ENCODE measurements at regions not wholly inside any gene's neighbourhood (a gene's known extent, or its start where the extent isn't known, plus 50 kb on each side); places are given as distances from the start of the nearest gene placed in this dataset.

- no peak overlapping the region for H3K27ac ChIP-seq (ENCODE audit: low read depth, low read length)
- H2AFZ ChIP-seq (ENCODE audit: low read depth, low read length, poor library complexity, severe bottlenecking): no peak overlapping the region
- H3K4me2 ChIP-seq (ENCODE audit: low read length): no peak overlapping the region
- no peaks in the 10 kb centered on the region for H4K20me1 ChIP-seq (ENCODE audit: insufficient read depth)
- no peak for TF ChIP-seq SRF (IDR thresholded peaks at IDR 0.05; ENCODE audit: low read depth)
- TF ChIP-seq ELF1 (IDR thresholded peaks at IDR 0.05; ENCODE audit: borderline replicate concordance, low read depth): no peak
- TF ChIP-seq ZNF274 (IDR thresholded peaks at IDR 0.05; ENCODE audit: low read depth, low read length): no peak
- no peak for TF ChIP-seq SIN3A (IDR thresholded peaks at IDR 0.05; ENCODE audit: low read depth)
- TF ChIP-seq ZFX (IDR thresholded peaks at IDR 0.05): no peak
- no peak for TF ChIP-seq POLR2AphosphoS5 (IDR thresholded peaks at IDR 0.05; ENCODE audit: low read depth, low read length)
- TF ChIP-seq CBX3 (IDR thresholded peaks at IDR 0.05; ENCODE audit: low read depth): no peak
- TF ChIP-seq POLR2A (IDR thresholded peaks at IDR 0.05; ENCODE audit: borderline replicate concordance, extremely low read depth, insufficient read depth, insufficient read length): no peak
- TF ChIP-seq RAD21 (IDR thresholded peaks at IDR 0.05; ENCODE audit: low read depth): no peak
- TF ChIP-seq YY1 (IDR thresholded peaks at IDR 0.05; ENCODE audit: extremely low read depth, insufficient replicate concordance, low read depth, low read length): no peak
- no peak for TF ChIP-seq TCF7L2 (IDR thresholded peaks at IDR 0.05; ENCODE audit: borderline replicate concordance, extremely low read depth, insufficient read depth, insufficient read length)
- TF ChIP-seq ATF3 (IDR thresholded peaks at IDR 0.05): no peak
- no peak for TF ChIP-seq EZH2 (IDR thresholded peaks at IDR 0.05)
- no peak for TF ChIP-seq CEBPB (IDR thresholded peaks at IDR 0.05; ENCODE audit: low read depth)
- no peak for TF ChIP-seq JUND (IDR thresholded peaks at IDR 0.05)
- no peak for TF ChIP-seq EGR1 (IDR thresholded peaks at IDR 0.05; ENCODE audit: low read depth)
- TF ChIP-seq EZH2phosphoT487 (IDR thresholded peaks at IDR 0.05; ENCODE audit: borderline replicate concordance): no peak
- TF ChIP-seq CTCF (IDR thresholded peaks at IDR 0.05 in 2 of 3, conservative IDR thresholded peaks at IDR 0.05 in 1 of 3; ENCODE audit: borderline replicate concordance in 1 of 3, insufficient read depth in 1 of 3, low read depth in 2 of 3, low read length in 2 of 3): no peak
- no peak for TF ChIP-seq REST (IDR thresholded peaks at IDR 0.05; ENCODE audit: low read depth)
- no peaks in the 10 kb centered on the region for H3K9me3 ChIP-seq (ENCODE audit: control insufficient read depth in 1 of 2, insufficient read depth in 1 of 2, low read depth in 1 of 2, low read length in 2 of 2)
- H3K36me3 ChIP-seq (ENCODE audit: control insufficient read depth in 1 of 2, insufficient read depth in 2 of 2, low read length in 2 of 2): no peaks in the 10 kb centered on the region
- H3K4me1 ChIP-seq (ENCODE audit: control insufficient read depth in 1 of 2, insufficient read depth in 2 of 2, low read length in 2 of 2): no peaks in the 10 kb centered on the region
- RAD21 ChIA-PET (ENCODE audit: low non-redundant PET in 1 of 2, low total read pairs in 2 of 2, uncharacterized antibody in 2 of 2, unreplicated experiment in 2 of 2): no interaction called here
- H3K9ac ChIP-seq (ENCODE audit: low read length): no peak overlapping the region
- intact Hi-C loops (cut with micrococcal nuclease): no loop called here
- ATAC-seq: no peak
- no peak for DNase-seq (ENCODE audit: low read depth, low spot score)
- no TSS peak for BruUV-seq (replicated peaks)
- no peak overlapping the region for H3K4me3 ChIP-seq (replicated peaks in 1 of 2; ENCODE audit: low read depth in 1 of 2, low read length in 2 of 2)
- H3K27me3 ChIP-seq (ENCODE audit: insufficient read depth, low read length): no peaks in the 10 kb centered on the region
- H3K9me2 ChIP-seq (ENCODE audit: insufficient read depth): no peaks in the 10 kb centered on the region
- CTCF ChIA-PET: no interaction called here
- no peaks in the 10 kb centered on the region for H3K79me2 ChIP-seq (ENCODE audit: insufficient read depth, low read length)
- POLR2A ChIA-PET: no interaction called here
These were observed 460.8 kb downstream of the RFC3 start for GRCh38 chr13:34278780-34279179.
